Activated CD8-positive, alpha-beta memory T cell treated with anti-CD3 and anti-CD28 coated beads, Interleukin-2, amount 50 U/mL, for 24 hours (primary cell): ENCODE measurements at regions not wholly inside any gene's neighbourhood (a gene's known extent, or its start where the extent isn't known, plus 50 kb on each side); places are given as distances from the start of the nearest gene placed in this dataset.

Source experiments
- DNase-seq: peaks from one replicate; pipeline ENCODE4 v3.0.0-alpha.2; 2020; ENCODE audit errors: extremely low read depth

DNA sequence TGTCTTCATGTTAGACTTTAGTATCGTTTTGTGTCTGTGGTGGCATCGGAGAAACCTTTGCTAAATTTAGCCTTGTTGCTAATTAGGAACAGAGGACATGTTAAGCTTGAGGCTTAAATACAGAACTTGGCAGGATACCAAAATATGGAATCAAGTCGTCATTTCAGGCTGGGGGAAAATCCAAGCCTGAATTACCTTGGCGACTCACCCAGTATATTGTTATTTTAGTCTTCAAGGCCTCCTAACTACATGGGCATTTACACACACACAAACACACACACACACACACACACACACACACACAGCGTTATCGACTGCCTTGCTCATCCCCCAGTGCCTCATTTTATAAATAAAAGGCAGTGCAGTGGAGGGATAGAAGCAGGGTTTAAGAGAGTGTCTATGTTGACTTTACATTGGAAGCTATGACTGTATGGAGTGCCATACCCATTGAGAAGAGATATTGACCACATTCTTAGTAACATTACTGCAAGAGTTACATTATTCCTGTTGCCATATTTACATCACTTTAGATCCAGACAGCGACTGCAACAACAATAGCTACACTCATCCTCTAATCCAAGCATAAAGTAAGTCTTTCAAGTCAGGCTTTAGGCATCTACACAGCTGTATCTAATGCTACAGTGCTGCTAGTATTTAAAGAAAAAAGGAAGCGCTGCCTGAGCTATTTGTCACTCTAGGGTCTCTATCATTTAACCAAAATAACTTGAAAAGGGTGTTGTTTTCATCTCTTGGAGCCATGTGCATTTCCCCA lies 210.8 kb upstream of the SEMA6D start:
- DNase-seq: no peak

DNA sequence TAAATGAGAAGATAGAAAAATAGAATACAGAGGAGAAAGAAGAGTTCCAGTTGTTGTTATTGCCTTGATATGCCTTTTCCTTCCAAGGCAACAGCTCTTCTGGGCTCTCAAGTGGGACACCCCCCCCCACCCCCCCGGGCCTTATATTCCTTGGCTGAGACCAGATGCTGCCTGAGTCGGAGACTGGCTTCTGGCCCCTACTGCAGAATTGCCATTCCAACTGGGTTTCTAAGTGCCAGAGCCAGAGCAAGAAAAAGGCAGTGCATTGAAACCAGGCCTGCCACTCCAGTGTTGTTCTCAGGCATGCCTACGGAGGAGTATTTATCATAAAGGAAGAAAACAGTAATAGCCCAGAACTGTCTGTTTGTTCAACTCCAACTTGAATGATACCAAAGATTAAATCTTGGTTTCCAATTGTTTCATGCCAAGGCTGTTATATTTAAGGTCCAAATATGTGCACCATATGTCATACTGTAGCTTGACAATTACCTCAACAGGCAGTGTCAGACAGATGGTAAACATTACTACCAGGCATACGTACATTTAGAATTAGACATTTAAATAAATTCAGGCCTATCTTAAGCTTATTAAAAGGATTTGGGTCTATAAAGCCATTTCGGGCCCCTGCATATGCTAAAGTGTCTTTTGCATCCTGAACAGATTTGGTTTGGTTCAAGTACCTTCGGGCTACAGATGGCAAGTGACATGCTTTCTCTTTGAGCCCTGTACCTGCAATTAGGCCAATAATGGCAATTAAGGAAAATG lies 209.9 kb upstream of the SEMA6D start:
- DNase-seq: no peak

- no peak for DNase-seq
These were observed 206.0 kb upstream of the SEMA6D start for GRCh38 chr15:47511261-47511660.

DNA sequence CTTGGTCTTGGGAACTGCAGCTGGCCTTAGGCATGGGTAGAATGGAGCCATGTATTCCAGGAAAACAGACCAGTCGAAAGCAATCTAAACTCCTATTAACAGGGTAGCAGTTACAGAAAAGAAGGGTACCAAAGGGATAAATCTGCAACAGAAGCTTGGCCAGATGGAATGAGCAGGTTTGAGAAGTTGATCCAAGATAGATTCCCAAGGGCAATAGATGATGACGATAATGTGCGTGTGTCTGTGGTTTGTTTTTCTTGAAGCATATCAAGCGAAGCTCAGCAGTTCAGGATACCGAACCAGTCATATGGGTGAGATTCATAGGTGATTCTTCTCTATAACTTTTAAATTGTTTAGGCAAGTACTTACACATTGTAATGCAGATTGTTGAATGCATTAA lies 203.8 kb upstream of the SEMA6D start:
- DNase-seq: no peak

DNA sequence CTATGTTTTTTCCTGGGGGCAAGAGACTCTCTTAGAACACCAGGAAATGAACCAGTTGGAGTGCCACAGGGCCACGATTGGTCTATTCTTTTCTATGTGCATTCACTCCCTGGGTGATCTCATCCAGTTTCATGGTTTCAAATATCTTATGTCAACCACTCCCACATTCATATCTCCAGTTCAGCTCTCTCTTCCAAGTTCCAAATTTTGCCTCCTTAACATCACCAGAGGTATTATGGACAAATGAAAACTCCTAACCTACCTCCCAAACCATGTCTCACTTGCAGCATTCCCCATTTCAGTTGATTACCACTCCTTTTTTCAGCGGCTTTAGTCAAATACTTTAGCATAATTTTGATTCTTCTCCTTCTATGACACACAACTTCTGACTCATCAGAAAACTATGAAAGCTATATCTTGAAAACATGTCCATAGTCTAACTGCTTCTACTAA lies 203.1 kb upstream of the SEMA6D start:
- no peak for DNase-seq

DNA sequence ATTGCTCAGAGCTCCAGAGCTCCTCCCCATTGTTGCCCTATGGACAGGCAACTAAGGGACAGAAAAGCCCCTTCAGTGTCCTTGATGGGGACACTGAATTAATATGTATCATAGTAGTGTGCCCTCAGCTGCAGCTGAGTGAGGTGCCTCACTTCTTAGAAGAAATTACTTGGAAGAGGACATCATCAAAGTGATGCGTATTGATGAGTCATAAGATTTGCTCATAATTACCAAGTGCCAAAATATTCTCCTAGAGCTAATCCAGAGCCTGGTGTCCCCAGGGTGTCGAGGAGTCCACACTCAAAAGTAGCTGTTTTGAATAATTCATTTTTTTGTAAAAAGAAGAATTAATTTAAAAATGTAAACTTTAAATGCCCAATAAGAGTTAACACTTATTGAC lies 200.7 kb upstream of the SEMA6D start:
- DNase-seq: no peak

GRCh38 chr15:47516972-47517371 lies 200.3 kb upstream of the SEMA6D start:
- no peak for DNase-seq

DNA sequence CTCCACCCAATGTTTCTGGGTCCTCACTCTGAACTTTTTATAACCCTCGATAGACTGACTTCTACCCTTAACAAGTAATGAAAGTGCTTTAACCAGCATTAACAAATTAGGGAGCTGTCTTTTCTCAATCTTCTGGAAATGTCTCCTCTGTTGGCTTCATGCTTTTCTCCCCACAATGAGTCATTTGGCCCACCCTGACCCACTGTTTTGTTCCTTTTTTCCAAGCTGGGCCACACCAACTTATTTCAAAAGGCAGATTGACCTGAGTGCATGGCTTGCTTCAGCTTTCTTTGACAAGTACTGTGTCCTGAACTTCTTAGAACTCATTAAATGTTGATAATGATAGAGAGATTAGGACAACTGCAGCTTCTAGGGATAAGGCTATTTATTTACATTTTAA lies 199.6 kb upstream of the SEMA6D start:
- no peak for DNase-seq

GRCh38 chr15:47523681-47524475 lies 193.4 kb upstream of the SEMA6D start:
- no peak for DNase-seq

DNA sequence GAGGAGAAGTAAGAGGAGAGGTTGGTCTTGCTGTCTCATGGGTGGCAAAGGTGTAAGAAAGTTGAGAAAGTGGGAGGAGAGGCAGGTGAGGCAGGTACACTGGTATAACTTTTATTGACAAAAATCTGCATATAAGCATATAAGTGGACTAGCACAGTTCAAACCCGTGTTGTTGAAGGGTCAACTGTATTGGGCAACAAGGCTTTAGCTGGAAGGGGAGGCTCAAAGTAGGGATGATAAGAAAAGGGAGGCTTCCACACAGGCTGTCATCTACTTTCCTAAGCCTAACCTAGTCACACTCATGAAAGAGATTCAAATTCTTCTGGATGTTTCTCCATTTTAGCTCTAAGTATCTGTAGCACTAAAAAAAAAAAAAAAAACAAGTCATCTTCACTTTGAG lies 188.1 kb upstream of the SEMA6D start:
- no peak for DNase-seq

DNA sequence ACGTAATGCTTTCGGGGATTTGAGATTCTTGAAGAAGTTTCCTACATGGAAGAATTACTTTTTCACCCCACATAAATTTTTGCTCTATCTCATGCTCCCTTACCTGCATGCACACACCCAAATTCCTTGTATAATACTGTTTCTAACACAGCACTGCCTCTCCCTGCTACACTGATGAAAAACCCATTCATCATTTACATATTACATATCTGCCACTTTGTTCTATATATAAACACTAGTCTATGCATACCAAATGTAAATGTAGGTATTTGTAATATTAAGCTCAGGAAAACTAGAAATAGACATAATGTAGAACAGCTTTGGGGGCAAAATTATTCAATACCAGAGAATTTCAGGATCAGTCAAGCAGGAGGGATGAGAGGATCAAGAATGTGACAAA lies 182.6 kb upstream of the SEMA6D start:
- DNase-seq: no peak

DNA sequence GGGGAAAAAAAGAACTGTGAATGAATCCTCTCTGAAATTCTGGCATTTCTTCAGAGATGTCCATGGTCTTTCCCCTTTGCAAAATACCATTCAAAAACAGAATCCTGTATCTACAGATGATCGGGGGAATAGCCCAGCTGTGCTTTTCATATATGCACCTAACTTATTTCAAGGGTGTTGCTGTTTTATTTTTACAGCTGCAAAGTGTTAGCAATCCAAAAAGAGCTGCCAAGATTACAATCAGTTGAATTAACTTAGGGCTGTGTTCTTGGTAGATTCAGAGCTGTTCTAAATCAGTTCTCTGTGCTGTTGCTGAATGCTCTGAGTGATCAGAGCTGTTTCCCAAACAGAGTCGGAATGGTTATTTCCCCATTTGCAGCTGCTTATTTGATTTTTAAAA lies 175.7 kb upstream of the SEMA6D start:
- no peak for DNase-seq

- no peak for DNase-seq
These were observed 174.9 kb upstream of the SEMA6D start for GRCh38 chr15:47542312-47542989.

- DNase-seq: no peak
These were observed 169.1 kb upstream of the SEMA6D start for GRCh38 chr15:47548231-47548630.

- DNase-seq: no peak
These were observed 168.3 kb upstream of the SEMA6D start for GRCh38 chr15:47548986-47549385.

- no peak for DNase-seq
These were observed 166.2 kb upstream of the SEMA6D start for GRCh38 chr15:47551079-47551478.

- DNase-seq: no peak
These were observed 165.8 kb upstream of the SEMA6D start for GRCh38 chr15:47551546-47551945.

- DNase-seq: no peak
These were observed 164.2 kb upstream of the SEMA6D start for GRCh38 chr15:47552978-47553608.

DNA sequence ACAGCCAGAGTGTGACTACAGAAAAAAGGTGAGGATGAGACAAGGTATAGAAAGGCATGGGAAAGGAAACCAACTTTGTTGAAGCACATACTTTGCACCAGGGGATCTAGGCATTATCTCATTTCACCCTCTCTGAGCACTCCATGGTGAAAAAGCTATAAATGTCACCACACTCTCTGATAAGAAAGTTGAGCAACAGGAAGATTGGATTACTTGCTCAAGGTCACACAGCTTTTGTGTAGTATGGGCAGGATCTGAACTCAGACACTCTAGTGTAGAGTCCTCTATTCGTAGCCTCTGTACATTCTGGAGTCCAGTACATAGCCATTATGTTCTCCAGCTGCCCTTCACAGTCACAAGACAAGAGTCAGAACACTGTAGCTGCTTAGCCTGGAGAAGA lies 163.4 kb upstream of the SEMA6D start:
- DNase-seq: no peak

DNA sequence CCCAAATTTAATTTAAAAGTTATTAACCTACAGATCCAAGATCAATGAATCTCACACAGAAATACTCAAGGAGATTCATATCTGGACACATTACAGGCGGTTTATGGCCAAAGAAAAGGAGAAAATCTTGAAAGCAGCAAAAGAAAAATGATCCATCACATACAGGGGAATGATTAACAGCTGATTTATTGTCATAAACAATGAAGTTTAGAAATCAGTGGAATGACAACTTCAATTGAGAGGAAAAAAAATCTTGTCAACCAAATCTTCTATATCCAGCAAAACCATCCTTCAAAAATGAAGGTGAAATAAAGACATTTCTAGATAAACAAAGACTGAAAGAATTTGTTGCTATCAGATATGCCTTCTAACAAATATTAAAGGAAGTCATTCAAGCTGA lies 156.2 kb upstream of the SEMA6D start:
- no peak for DNase-seq

- DNase-seq: no peak
These were observed 151.4 kb upstream of the SEMA6D start for GRCh38 chr15:47565949-47566348.
